GM19239 (cell line): ENCODE measurements at regions not wholly inside any gene's neighbourhood (a gene's known extent, or its start where the extent isn't known, plus 50 kb on each side); places are given as distances from the start of the nearest gene placed in this dataset.

ENCODE experiments used
- DNase-seq: peaks from one replicate; pipeline ENCODE4 v3.0.0; 2011; ENCODE audit warnings: low spot score; ENCODE audit not compliant: insufficient read length
- FAIRE-seq: peaks from 2 replicates; lab custom pipeline; 2011; peaks lifted over from hg19 to GRCh38; lab: Jason Lieb, UNC

- FAIRE-seq (no peak), DNase-seq (no peak)
Measured at GRCh38 chr1:30044656-30045144, 678.7 kb downstream of the MATN1 start.

GRCh38 chr1:30043731-30044408 lies 679.5 kb downstream of the MATN1 start:
- DNase-seq (no peak), FAIRE-seq (no peak)

GRCh38 chr1:30043256-30043655 lies 680.1 kb downstream of the MATN1 start:
- FAIRE-seq: no peak
- DNase-seq: no peak

GRCh38 chr1:30042438-30043147 lies 680.8 kb downstream of the MATN1 start:
- FAIRE-seq (no peak), DNase-seq (no peak)

GRCh38 chr1:30041741-30042437 lies 681.5 kb downstream of the MATN1 start:
- DNase-seq (no peak), FAIRE-seq (no peak)

GRCh38 chr1:30040081-30041019 lies 683.0 kb downstream of the MATN1 start:
- no peak for DNase-seq
- no peak for FAIRE-seq

- DNase-seq (no peak), FAIRE-seq (no peak)
Measured at GRCh38 chr1:30039354-30040080, 683.9 kb downstream of the MATN1 start.

GRCh38 chr1:30038134-30039025 lies 685.0 kb downstream of the MATN1 start:
- FAIRE-seq: no peak

GRCh38 chr1:30037251-30038118 lies 685.9 kb downstream of the MATN1 start:
- FAIRE-seq (no peak), DNase-seq (no peak)

More at GRCh38 chr1:30038134-30039025, 685.0 kb downstream of the MATN1 start:
- DNase-seq: no peak

- no peak for FAIRE-seq
- DNase-seq: no peak
Measured at GRCh38 chr1:30036666-30037065, 686.7 kb downstream of the MATN1 start.

- no peak for DNase-seq
- no peak for FAIRE-seq
Measured at GRCh38 chr1:30036229-30036547, 687.2 kb downstream of the MATN1 start.

GRCh38 chr1:30035522-30036228 lies 687.7 kb downstream of the MATN1 start:
- no peak for DNase-seq
- FAIRE-seq: no peak

- FAIRE-seq: no peak
- DNase-seq: no peak
Measured at GRCh38 chr1:30034627-30035521, 688.5 kb downstream of the MATN1 start.

GRCh38 chr1:30034105-30034626 lies 689.2 kb downstream of the MATN1 start:
- DNase-seq (no peak), FAIRE-seq (no peak)

GRCh38 chr1:30033256-30034104 lies 689.9 kb downstream of the MATN1 start:
- no peak for FAIRE-seq

More at GRCh38 chr1:30033256-30034104, 689.9 kb downstream of the MATN1 start:
- DNase-seq: no peak
